ENCODE measurements at regions not wholly inside any gene's neighbourhood (a gene's known extent, or its start where the extent isn't known, plus 50 kb on each side); places are given as distances from the start of the nearest gene placed in this dataset.
"Not testable (repeated sequence)": the region's sequence is repeated elsewhere in the genome, so short reads cannot be mapped to it uniquely, and the experiment has no call there.

DNA sequence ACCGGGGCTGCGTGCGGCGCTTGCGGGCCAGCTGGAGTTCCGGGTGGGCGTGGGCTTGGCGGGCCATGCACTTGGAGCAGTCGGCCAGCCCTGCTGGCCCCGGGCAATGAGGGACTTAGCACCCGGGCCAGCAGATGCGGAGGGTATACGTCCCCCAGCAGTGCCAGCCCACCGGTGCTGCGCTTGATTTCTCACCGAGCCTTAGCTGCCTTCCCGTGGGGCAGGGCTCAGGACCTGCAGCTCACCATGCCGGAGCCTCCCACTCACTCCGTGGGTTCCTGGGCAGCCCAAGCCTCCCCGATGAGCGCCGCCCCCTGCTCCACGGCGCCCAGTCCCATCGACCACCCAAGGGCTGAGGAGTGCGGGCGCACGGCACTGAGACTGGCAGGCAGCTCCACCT lies 51.4 kb upstream of the INPP4B start:
- DNase-seq, result not testable (repeated sequence)

DNA sequence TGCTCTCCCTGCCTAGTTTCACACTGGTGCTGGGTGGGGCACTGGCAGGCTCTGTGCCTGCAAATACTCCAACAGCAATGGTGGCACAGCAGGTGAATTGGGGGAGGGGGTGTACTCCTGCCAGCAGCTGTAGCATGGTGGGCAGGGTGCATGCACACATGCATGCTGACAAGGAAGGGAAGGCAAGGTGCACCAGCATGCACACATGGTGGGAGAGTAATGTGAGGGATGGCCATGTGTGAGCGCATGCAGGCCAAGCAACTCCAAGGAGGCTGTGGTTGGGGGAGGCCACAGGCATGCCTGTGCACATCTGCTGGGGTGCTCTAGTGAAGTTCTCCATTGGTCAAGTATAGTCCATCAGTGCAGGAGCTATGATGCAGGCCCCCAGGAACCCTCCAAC lies 54.5 kb upstream of the INPP4B start:
- no peak for DNase-seq

DNA sequence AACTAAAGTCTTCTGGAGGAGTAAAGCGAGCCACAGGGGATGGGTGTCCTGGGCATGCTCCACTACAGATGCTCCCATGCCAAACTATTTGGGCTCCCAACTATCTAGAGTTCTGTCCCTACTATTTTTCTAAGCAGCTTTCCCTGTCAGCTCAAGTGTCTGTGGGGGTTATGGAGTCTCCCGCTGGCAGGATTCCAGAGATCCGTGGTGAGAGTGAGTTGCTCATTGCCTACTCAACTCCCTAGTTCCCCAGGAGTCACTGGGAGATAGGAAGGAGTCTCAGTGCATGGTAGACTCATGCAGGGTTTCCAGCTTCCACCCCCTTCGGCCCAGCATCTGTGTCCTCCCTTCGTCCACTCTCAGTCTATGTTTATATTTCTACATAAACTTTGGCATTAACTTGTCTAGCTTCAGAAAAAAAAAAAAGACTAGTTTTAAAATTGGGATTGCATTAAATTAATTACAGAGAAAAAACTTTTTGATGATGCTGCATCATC lies 55.1 kb upstream of the INPP4B start:
- no peak for DNase-seq

DNA sequence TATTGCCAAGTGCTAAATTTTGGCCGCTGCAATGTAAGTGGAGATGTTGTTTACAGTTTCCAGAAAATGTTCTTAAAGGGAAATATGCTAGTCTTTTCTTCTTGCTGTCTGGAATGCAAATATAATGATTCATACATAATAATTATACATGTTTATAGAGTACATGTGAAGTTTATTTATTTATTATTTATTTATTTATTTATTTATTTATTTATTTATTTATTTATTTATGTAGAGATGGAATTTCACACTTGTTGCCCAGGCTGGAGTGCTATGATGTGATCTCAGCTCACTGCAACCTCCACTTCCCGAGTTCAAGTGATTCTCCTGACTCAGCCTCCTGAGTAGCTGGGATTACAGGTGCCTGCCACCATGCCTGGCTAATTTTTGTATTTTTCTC lies 57.5 kb upstream of the INPP4B start:
- not testable (repeated sequence) for DNase-seq

DNA sequence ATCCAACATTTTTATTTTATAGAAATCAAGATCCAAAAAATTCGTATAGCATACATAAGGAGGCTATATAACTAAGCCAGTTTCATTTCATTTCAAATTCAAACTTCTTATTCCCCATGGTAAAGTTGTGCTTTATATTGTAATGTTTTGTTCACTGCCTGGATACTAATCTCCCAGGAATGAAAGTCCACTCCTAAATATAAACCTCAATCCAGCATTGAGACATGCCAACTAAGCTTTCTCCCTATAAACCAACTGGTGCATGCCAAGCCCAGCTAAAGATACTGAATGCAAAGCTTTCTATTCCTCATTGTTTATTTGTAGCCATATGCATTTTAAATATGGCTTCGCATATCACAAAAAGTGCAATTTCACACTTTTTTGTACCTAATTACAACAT lies 63.8 kb upstream of the INPP4B start:
- no peak for DNase-seq

DNA sequence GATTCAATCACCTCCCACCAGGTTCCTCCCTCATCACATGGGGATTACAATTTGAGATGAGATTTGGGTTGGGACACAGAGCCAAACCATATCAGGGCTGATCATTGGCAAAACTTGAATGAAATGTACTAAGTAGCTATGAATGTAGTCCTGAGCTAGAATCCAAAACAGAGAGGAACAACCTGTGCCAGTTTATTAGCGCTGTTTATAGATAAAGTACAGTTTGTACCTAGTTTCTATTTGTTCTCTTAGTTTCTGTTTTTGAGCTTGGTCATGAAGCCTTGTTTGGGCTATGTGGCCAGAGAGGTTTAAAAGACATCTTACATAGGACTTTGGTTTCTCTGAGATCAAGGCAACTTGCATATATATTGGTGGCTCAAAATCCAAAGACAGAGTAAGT lies 66.9 kb upstream of the INPP4B start:
- no peak for DNase-seq

DNA sequence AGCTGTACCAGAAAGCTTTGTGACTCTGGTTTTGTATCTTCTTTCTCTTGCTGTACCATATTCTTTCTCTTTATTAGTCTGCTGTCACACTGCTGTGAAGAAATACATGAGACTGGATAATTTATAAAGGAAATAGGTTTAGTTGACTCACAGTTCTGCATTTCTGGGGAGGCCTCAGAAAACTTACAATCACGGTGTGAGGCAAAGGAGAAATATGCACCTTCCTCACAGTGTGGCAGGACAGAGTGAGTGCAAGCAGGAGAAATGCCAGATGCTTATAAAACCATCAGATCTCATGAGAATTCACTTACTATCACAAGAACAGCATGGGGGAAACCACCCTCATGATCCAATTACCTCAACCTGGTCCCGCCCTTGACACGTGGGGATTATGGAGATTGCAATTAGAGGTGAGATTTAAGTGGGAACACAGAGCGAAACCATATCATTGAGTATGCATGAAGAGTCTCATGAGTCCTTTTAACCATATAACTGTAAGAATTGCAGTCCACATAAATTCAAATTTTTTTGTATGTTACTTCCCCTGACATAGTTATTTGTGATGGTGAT lies 67.4 kb upstream of the INPP4B start:
- no peak for DNase-seq

DNA sequence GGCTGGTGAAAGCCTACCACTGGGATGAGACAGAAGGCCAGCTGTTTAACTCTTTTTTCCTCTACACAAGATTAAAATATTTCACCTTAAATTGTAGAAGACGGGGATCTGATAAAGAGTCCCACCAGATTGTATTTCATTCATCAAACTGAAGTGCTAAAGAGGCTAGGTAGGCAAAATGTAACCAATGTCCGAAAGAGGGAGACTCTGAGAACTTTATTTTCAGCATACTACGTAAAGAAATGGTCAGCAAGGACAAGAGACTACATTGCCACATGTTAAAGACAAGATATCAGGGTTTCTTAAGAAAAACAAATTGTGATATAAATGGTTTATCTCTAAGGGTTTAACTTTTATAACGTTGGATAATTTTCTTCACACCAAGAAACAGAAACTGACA lies 71.6 kb upstream of the INPP4B start:
- DNase-seq, result no peak

DNA sequence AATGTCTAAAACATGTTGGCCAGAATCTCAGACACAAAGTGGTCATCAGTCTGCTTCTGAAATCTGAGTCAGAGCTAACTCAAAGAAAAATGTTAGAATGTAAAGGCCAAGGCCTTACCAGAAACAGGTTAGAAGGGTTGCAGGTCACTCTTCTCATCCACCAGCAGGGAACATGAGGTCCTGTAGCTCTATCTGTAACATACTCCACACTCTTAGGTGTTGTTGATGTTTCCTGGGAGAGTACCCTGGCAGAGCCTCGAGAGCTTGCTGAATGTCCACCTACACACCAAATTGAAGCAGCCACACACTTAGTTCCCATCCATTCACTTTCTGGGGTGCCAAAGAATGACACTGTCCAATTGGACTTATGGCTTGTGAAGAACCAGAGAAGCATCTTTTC lies 76.6 kb upstream of the INPP4B start:
- no peak for DNase-seq

DNA sequence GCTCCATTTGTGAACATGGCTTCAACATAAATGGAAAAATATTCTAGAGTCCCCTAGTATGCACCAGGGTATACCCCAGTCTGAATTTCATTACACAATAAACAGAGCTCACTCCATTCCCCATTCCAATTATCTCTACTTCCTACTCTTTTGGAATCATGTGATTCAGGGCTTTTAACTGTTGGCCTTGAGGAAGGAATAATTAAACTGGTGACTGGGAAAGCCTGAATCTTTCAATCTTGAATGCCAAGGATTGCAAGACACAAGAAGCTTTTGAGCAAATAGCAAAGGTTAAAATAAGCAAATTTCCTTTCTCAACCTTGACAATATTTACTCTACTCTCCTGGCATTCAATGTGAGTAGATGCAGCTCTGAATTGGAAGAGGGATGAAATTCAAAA lies 77.5 kb upstream of the INPP4B start:
- no peak for DNase-seq

DNA sequence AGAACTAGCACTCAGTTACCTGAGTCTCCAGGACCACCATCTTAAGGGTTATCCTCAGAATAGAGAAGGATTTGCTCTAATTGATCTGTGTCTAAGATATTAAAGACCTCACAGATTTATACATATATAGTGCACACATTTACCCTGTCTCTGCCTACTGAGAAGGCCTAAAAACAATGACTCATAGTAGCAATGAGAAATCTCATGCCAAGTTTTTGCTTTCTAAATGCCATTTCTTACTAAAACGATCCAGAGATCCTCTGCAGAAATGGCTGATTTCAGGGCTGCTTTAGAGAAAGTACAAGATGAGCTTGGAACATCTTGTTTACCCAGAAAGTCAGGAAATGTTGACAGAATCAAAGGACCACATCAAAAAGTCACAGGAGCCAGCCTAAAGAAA lies 79.1 kb upstream of the INPP4B start:
- DNase-seq, result no peak

DNA sequence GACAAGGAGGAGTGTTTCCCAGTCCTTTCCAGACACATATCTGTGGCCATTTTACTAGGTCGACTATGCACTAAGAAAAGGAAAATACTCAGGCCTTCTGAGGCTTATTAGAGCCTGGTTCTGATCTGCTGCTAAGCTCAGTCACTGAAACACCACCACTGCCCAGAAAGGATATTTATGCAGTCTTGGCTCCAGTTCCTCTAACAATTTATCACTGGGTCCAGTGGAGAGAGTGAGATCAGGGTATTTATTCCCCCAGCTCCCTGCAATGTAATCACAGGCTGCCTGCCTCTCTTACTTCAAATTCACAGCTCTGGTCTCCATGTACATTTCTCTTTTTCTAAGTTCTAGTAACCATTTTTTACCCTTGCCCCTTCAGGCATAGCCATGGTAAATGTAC lies 81.6 kb upstream of the INPP4B start:
- no peak for DNase-seq

DNA sequence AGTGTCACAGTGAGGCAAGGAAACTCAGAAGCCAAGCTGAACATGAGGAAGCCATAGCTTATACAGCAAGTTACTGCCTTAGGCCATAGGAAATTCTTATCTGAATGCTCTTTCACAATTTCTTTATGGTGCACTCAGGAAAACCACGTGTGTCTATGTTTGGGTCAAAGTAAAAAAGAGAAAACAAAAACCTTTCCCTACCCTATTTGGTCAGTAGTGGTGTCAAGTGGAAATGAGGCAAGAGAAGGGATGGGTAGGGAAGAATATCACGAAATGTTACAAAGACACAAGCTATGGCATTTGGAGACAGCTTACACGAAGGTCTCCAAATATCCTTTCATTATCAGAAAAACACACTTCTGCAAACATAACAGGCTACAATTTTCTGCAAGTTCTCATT lies 83.4 kb upstream of the INPP4B start:
- no peak for DNase-seq

DNA sequence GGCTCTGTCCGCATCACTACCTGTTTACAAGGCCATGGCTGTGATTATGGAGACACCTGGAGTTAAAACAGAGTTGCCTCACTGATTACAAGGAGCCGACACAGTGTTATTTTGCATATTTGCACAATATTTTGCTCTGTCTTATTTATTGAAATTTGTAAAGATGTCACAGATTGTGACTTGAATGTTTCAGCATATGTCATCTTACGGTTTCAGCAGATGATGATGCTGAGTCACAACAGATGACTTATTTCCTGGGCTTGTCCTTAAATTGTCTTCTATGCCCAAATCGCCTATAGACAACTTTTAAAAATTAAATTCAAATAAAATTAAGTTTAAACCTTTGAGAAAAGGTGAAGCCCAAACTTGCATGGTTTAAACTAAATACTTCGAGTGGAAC lies 87.1 kb upstream of the INPP4B start:
- no peak for DNase-seq

DNA sequence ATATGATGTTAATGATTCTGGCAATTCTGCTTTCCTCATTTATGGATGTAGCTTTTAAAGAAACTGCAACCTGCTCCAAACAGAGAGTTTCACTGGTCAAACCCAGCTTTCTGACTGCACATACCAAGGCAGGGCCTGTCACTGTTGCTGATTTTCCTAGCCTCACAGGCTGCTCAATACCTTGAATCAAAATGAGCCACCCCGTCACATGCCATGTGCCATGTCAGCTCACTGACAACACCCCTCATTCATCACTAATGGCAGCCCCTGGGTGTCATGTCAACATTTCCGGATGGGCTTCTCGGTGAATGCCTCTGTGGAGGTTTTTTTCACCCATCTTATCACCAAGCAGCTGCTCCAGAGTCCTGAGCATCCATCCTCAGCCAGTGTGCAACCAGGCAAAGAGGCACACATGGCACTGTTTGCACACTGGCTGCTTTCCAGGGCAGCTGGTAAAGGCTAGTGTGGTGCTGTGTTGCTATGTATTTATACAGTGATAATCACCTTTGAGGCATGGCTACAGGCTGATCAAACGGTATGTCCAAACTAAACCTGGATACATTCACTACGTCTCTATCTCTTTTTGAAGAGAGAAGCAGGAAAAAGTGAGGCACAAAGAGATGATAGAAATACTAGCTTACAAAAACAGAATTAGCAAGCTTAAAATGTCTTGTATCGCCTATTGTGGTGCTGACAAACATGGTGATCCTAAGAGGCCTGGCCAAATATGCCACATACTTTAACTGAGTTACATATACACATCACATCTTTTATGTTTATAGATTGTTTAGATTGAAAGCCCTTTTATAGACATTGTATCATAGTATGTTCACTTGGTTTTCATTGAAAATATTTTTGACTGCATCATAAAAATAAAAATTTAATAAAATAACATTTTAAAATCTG lies 94.6 kb upstream of the INPP4B start:
- DNase-seq, result no peak

DNA sequence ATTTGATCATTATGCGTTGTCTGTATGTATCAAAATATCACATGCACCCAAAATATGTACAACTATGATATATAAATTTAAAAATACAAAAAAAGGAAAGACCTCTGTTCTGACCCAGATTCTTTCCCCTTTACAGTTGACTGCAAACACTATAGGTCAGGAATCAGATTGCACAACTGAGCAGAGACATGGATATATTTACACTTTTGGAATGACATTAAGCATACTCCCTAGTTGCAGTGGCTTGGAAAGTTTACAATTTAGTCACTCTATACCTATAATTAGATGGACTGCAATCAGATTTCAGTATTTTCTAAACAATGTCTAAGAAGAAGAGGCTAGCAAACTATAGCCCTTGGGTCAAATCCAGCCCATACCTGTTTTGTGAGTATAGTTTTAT lies 98.5 kb upstream of the INPP4B start:
- DNase-seq, result no peak

DNA sequence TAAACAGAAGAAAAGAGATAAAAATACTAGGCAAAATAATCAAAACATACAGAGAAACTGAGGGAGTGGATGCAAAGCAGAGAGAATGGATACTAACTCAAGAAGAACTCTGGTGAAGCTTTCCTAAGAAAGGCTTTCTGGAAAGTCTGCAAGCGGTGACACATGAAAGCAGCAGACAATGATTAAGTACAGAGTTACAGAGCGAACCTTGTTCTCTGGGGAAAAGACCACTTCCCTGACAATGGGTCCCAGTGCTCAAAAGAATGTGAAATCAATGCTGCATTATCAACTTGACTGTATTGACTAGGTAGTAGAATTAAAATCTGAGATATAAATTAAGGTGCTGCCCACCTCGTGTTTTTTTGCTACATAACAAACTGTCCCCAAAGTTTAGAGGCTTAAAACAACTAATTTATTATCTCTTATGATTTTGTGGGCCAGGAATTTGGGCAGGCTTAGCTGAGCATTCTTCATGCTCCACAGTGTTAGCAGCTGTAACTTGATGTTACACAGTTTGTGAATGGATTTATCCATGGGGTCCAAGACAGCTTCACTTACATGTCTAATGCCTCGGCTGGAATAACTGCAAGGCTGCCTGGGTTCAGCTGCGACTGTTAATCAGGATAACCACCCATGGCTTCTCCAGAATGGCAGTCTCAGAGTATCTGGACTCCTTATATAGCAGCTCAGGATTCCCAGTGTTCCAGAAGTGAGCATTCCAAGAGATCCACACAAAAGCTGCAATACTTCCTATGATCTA lies 106.9 kb upstream of the INPP4B start:
- no peak for DNase-seq

DNA sequence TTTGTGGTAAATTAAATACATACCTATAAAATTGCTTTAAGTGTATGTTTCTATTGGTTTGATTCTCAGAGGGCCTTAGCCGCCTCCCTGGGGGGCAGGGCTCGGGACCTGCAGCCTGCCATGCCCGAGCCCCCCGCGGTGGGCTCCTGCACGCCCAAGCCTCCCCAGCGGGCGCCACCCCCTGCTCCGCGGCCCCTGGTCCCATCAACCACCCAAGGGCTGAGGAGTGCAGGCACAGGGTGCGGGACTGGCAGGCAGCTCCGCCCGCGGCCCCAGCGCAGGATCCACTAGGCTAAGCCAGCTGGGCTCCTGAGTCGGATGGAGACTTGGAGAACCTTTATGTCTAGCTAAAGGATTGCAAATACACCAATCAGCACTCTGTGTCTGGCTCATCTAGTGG lies 108.3 kb upstream of the INPP4B start:
- DNase-seq, result no peak

DNA sequence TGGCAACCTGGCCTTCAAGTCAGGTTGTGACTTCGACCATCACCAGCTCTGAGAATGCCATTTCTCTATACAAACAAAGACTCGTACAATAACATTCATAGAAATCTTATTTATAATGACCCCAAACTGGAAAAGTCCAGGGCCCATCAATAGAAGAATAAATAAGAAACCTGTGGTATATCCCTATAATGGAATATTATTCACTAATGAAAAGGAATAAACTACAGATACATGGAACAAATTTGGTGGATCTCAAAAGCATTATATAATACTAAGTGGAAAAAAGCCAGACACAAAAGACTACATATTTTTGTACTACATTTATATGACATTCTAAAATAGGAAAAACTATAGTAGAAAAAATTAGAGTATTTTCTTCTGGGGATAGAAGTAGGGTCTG lies 109.4 kb upstream of the INPP4B start:
- DNase-seq, result no peak

DNA sequence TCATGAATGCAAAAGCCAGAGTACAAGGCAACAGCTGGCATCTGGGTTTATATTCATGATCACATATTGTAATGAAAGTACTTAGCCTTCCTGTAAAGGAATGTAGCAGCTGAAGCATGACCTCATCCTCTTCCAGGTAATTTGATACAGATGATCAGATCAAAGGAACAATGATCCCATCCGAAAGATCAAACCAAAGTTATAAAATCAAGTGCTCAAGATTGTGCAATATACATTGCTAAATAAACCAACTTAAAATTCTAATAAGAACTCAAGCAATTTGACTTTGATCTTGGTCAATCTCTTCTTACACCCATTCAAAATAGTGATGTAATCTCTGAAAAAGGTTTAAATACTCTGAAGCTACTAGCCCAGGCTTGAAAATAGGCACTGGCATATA lies 113.1 kb upstream of the INPP4B start:
- no peak for DNase-seq

DNA sequence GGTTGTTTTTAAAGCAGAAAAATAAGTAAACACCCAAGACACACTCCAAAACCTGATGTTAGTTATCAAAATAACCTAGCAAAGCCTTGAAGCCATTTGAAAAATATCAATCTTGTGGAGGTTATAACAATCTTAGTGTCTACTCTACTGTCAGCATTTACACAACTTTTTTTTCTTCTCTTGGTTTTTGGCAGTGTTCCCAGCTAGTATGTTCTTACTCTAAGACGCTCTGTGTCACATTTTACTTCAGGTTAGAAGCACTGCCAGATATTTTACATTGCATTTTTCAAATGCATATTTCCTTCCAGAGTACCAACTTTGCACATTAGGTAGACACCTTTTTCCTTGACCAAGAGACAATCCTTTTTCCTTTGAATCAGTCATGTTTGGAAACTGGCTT lies 114.0 kb upstream of the INPP4B start:
- DNase-seq, result no peak

DNA sequence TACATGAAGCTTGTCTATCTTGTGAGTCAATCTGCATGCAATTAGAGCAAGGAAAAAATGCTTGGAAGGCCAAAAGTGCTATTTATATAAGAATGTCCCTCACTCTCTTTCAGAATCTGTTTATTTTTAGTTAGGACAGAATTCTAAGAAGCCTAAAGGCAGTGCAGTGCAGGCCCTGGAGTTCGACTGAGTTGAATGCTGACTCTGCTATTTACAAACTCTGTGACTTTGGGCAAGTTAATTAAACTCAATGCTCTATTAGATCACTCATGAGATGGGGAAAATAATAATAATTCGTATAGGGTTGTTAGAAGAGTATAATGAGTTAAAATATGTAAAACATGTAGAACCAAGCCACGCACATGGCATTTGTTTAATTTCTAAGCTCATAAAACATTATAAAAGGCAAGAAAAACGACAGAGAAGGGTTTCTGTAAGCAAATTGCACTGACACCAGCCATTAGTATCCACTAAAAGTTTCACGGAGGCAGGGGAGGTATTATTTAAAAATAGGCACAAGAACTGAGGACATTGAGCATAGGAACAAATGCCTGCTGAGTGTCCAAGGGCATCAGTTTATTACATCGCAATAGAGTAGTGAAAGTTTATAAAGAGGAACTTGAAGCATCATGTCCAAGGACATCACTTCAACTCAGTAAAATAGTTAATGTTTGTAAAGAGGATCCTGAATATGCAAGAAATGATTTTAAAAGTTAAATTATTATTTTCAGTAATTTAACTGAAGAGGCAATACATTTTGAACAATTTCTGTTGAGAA lies 115.0 kb upstream of the INPP4B start:
- DNase-seq, result no peak
